Spinal cord (tissue), 9 donors: ENCODE measurements at regions not wholly inside any gene's neighbourhood (a gene's known extent, or its start where the extent isn't known, plus 50 kb on each side); places are given as distances from the start of the nearest gene placed in this dataset.

Source experiments
- DNase-seq, 6 donors: peaks; one replicate each; pipeline versions ENCODE4 v3.0.0 to v3.0.0-alpha.2; 2013 to 2015; ENCODE audit warnings: low spot score in 6 of 6, low read depth in 4 of 6
- H3K27ac ChIP-seq: one replicate; pipeline ENCODE4 v1.5.1; 2013; ENCODE audit warnings: low read depth, low read length, control low read depth
- H3K27me3 ChIP-seq: one replicate; pipeline ENCODE4 v1.6.1; 2013; ENCODE audit warnings: low read length; ENCODE audit not compliant: control insufficient read depth, insufficient read depth
- H3K36me3 ChIP-seq: one replicate; pipeline ENCODE4 v1.6.1; 2013; ENCODE audit warnings: low read length; ENCODE audit not compliant: control insufficient read depth, insufficient read depth
- H3K4me1 ChIP-seq: one replicate; pipeline ENCODE4 v1.6.1; 2013; ENCODE audit warnings: low read length; ENCODE audit not compliant: control insufficient read depth, insufficient read depth
- H3K4me3 ChIP-seq: one replicate; pipeline ENCODE4 v1.5.1; 2013; ENCODE audit warnings: low read depth, low read length, control low read depth
- H3K9me3 ChIP-seq: one replicate; pipeline ENCODE4 v1.6.1; 2013; ENCODE audit warnings: low read length; ENCODE audit not compliant: control insufficient read depth, insufficient read depth
- WGBS: methylation state at CpG from one replicate; pipeline ENCODE4 v1.1.5; 2013; ENCODE audit warnings: missing lambda C conversion rate; ENCODE audit not compliant: insufficient coverage; 5-methylcytosine and 5-hydroxymethylcytosine counted together
- donor health status: healthy.

DNA sequence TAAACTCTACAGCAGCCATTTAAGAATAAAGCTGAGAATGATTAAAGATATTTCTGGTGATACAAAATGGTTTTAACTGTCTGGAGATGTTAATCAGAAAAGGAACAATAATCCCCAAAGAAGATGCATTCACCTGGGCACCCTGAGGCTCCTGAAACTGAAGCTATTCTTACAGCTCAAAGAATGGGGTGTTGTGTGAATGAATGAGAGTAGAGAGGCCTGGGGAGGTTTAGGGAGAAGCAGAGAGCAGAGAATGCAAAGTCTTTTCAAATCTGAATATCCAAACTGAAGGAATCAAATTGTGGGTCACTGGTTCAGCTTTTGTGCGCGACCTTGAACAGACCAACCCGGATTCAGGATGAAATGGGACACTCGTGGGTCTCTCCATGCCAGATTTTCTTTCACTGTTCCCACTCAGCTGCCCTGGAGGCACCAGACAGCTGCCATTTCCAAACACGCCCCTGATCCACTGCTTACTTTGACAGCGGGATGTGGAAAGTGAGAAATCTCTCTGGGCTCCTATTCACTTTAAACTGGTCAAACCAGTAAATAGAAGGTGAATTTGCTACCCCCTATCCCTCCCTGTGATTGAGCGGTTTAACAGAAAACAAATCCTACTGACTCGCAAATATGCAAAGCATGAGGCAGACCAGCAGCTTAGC, 485.5 kb upstream of the THBS1 start:
- Histone ChIP-seq H3K27ac (no peak overlapping the region), H3K4me3 (no peak overlapping the region), H3K4me1 (no peaks in the 10 kb centered on the region), H3K27me3 (no peaks in the 10 kb centered on the region), H3K9me3 (no peaks in the 10 kb centered on the region), H3K36me3 (no peaks in the 10 kb centered on the region)
- 28% methylated on average over 5 of the region's 8 CpGs for WGBS
- peak in 1 of 6 donors; percentile 13 for DNase-seq

DNA sequence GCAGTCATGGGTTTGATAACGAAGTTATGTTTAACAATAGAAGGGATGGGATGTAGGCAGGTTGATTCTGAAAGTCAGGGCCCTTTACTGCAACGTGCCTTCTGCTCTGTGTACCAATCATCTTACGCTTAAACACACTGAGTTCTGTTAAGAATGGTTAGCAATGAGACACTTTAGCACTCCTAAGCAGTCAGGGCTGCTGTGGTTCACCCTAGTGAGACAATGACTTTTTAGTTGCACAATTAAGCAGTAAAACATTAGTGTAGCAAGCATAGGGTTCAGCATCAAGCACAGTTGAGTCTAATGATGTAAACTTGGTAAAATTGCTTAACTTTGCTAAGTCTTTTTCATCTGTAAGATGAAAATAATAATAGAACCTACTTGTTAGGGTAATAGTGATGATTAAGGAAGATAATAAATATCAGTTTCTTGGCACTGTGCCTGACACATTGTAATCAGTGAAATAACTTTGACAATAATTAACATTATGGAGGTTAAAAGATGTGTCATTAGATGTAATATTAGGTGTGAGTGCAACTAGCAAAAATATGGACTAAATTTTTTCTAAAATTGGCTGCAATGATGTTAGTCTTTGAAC, 484.2 kb upstream of the THBS1 start:
- WGBS, result 70% methylated on average over 2 of the region's 3 CpGs
- no peaks in the 10 kb centered on the region for H3K4me1 ChIP-seq
- no peak for DNase-seq
- no peaks in the 10 kb centered on the region for H3K36me3 ChIP-seq
- no peaks in the 10 kb centered on the region for H3K27me3 ChIP-seq
- no peak overlapping the region for H3K4me3 ChIP-seq
- no peak overlapping the region for H3K27ac ChIP-seq
- H3K9me3 ChIP-seq, result no peaks in the 10 kb centered on the region

DNA sequence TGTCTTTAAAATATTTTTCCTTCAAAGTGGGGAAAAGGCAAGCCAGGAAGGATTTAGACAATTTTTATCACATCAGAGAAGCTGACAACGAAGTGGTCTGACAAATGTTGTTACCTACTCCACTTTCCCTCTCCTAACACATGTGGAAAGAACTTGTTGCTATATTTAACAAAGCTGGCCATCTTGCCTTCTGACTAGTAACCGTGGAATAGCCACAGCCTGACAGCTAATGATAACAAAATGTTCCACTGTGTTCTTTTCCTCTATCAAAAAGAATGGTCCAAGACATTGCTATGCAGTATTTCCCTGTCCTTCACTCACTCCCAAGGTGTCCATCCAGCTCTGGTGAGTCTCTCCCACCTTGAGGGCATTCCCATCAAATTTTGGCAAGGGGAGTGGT, 481.4 kb upstream of the THBS1 start:
- WGBS, result no CpG with 5 or more reads among the region's 2 CpGs
- DNase-seq, result no peak
- H3K36me3 ChIP-seq, result no peaks in the 10 kb centered on the region
- no peak overlapping the region for H3K4me3 ChIP-seq
- no peak overlapping the region for H3K27ac ChIP-seq
- H3K4me1 ChIP-seq, result no peaks in the 10 kb centered on the region
- no peaks in the 10 kb centered on the region for H3K9me3 ChIP-seq
- no peaks in the 10 kb centered on the region for H3K27me3 ChIP-seq

DNA sequence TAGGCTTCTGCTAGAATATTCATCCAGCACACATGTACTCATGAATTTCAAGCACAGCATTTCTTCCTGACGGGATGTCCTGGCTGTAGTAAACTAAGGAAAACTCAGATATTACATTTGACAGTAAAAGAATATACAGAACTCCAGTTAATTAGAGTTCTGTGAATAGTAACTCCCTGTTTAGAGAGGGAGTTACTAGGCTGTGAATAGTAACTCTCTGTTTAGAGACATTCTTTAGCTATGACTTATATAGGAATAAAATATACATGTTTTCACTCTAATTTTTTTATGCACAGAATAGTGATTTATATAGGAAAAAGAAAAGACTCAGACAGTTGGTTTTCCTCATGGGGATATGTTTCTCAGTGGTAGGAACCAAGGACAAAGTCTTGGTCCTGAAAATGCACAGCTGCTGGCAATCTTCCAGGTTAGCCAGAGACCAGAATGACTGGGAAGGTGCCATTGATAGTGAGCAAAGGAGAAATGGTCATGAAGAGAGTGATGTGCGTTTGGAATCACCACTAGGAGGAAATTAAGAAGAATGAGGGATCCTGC, 480.7 kb upstream of the THBS1 start:
- no peak for DNase-seq
- no peaks in the 10 kb centered on the region for H3K4me1 ChIP-seq
- WGBS, result 83% methylated on average over 1 of the region's 2 CpGs
- H3K27ac ChIP-seq, result no peak overlapping the region
- no peaks in the 10 kb centered on the region for H3K9me3 ChIP-seq
- H3K27me3 ChIP-seq, result no peaks in the 10 kb centered on the region
- H3K4me3 ChIP-seq, result no peak overlapping the region
- no peaks in the 10 kb centered on the region for H3K36me3 ChIP-seq

DNA sequence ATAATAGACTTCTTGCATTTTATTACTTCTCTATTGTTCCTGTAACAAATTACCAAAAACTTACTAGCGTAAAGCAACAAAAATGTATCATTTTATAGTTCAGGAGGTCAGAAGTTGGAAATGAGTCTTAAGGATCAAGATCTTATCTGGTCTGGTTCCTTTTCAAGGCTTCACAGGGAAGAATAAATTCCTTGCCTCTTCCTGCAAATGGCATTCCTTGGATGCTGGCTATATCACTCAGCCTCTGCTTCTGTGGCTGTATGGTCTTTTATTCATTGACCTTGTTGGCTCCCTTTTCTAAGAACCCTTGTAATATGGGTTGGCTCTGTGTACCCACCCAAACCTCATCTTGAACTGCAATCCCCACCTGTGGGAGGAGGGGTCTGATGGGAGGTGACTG, 478.4 kb upstream of the THBS1 start:
- Histone ChIP-seq H3K9me3 (no peaks in the 10 kb centered on the region), H3K4me3 (no peak overlapping the region), H3K27ac (no peak overlapping the region), H3K27me3 (no peaks in the 10 kb centered on the region), H3K4me1 (no peaks in the 10 kb centered on the region), H3K36me3 (no peaks in the 10 kb centered on the region)
- WGBS, result no CpG with 5 or more reads among the region's 1 CpG
- no peak for DNase-seq

DNA sequence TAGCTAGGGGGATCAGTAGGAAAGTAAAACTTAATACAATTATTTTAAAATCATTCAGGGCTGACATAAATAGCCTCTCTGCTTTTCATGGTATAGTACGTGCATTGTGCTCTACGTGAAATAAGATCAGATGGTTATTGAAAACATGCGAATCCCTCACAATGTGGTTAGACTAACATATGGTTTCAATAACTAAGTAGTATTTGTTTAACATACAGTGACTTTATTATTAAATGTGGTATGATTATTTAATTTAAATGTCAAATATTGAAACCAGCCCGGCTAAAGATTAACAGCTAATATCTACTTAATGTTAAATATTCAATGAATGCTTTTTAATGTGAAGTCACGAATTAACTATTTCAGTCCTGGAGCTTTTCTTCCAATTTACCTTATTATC, 473.9 kb upstream of the THBS1 start:
- no peak overlapping the region for H3K4me3 ChIP-seq
- no peaks in the 10 kb centered on the region for H3K36me3 ChIP-seq
- H3K27me3 ChIP-seq, result no peaks in the 10 kb centered on the region
- no peak overlapping the region for H3K27ac ChIP-seq
- WGBS, result no CpG with 5 or more reads among the region's 5 CpGs
- H3K4me1 ChIP-seq, result no peaks in the 10 kb centered on the region
- H3K9me3 ChIP-seq, result no peaks in the 10 kb centered on the region
- no peak for DNase-seq

DNA sequence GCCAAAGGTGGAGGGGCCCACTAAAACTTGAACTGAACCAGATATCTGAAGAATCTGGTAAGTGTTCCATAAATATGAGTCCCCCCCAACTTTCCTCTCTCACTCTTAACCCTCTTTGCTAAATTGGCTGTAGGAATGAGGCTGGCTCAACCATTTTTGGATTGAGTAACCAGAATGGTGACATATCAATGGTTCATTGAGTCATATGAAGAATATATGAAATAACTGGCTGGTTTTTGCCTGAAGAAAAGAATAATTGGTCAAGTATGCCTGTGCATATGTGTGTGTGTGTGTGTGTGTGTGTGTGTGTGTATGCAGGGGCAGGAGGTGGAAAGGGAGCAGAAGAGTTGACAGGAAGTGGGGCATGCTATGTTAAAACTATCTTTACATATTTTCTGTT, 472.9 kb upstream of the THBS1 start:
- Histone ChIP-seq H3K36me3 (no peaks in the 10 kb centered on the region), H3K27me3 (no peaks in the 10 kb centered on the region), H3K9me3 (no peaks in the 10 kb centered on the region), H3K4me3 (no peak overlapping the region), H3K27ac (no peak overlapping the region), H3K4me1 (no peaks in the 10 kb centered on the region)
- no peak for DNase-seq

DNA sequence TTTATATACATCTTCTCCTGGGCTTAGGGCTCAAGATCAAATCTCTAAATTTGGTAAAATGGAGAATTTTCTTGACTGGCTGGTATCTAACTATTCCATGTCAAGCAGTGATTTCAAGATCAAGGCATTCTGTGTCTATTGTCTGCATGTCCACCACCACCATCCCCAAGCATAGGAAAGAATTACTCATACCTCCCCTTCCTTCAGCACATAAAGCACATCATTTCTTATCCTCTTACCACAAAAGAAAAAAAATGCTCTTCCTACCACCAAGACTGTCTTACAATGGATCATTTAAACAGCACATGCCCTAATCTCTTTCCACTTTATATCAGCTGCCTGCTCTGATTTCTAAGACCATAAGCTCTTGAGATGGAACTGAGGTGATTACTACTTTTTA, 470.5 kb upstream of the THBS1 start:
- Histone ChIP-seq H3K4me1 (no peaks in the 10 kb centered on the region), H3K27me3 (no peaks in the 10 kb centered on the region)
- no peak for DNase-seq

DNA sequence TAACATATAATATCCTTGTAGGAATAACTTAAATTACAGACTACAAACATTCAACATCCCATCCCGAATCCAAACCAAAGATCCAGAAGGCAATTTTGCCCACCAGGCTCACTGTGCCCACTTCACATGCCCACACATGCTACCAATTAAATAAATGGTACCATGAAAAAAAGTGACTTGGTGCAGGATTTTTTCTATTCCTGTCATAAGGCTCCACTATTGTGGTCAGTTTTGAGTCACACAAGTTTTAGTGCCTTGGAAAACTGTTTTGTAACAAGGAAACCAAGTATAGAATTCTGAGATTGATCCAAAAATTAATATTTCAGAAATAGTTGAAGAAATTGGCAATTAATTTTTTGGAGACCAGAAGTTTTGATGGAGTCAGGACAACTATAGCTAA, 470.1 kb upstream of the THBS1 start:
- Histone ChIP-seq H3K4me3 (no peak overlapping the region), H3K36me3 (no peaks in the 10 kb centered on the region), H3K9me3 (no peaks in the 10 kb centered on the region), H3K4me1 (no peaks in the 10 kb centered on the region), H3K27ac (no peak overlapping the region), H3K27me3 (no peaks in the 10 kb centered on the region)
- WGBS, result no CpG with 5 or more reads among the region's 1 CpG
- DNase-seq, result no peak

More for the DNA sequence above, 470.5 kb upstream of the THBS1 start:
- Histone ChIP-seq H3K27ac (no peak overlapping the region), H3K4me3 (no peak overlapping the region), H3K9me3 (no peaks in the 10 kb centered on the region), H3K36me3 (no peaks in the 10 kb centered on the region)

DNA sequence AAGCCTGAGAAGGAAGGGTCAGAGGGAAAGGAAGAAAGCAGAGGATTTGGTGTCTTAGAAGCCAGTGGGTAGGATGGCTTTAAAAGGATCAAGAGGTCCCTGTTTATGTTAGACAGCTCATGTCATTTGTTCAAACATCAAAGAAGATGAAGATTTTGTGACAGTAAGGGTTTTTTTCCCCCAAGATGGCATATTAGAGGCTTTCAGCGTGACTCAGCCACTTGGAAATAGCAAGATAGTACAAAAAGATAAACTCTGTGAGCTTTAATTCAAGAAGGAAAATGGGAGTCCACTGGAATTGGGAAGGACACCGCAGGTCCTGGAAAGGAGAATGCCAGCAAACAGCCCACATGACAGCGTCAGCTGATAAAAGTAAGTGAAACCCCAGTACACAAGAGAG, 467.1 kb upstream of the THBS1 start:
- Histone ChIP-seq H3K27me3 (no peaks in the 10 kb centered on the region), H3K4me3 (no peak overlapping the region), H3K4me1 (no peaks in the 10 kb centered on the region), H3K9me3 (no peaks in the 10 kb centered on the region), H3K36me3 (no peaks in the 10 kb centered on the region), H3K27ac (no peak overlapping the region)
- no peak for DNase-seq
- WGBS, result 88% methylated on average over 1 of the region's 3 CpGs
